NT2/D1 (cell line): ENCODE measurements at regions not wholly inside any gene's neighbourhood (a gene's known extent, or its start where the extent isn't known, plus 50 kb on each side); places are given as distances from the start of the nearest gene placed in this dataset.

Experiments
- SUZ12 ChIP-seq: IDR thresholded peaks from 2 replicates; pipeline ENCODE4 v1.6.1; 2011; ENCODE audit not compliant: insufficient read length, insufficient read depth; ENCODE audit errors: extremely low read depth
- YY1 ChIP-seq: IDR thresholded peaks from 2 replicates; pipeline ENCODE4 v1.6.1; 2011; ENCODE audit not compliant: insufficient read length, insufficient read depth
- ZNF274 ChIP-seq: IDR thresholded peaks from 2 replicates; pipeline ENCODE4 v1.6.1; 2011; ENCODE audit warnings: mild to moderate bottlenecking, low read depth, low read length

GRCh38 chr7:119438315-119438714 is 834.7 kb upstream of the KCND2 start:
- TF ChIP-seq SUZ12 (no peak), ZNF274 (no peak), YY1 (no peak)
